Kidney epithelial cell (primary cell): ENCODE measurements at regions not wholly inside any gene's neighbourhood (a gene's known extent, or its start where the extent isn't known, plus 50 kb on each side); places are given as distances from the start of the nearest gene placed in this dataset.

ENCODE experiments used
- DNase-seq: peaks from one replicate; pipeline ENCODE4 v3.0.0-alpha.2; 2010; ENCODE audit warnings: low read depth
- H3K27me3 ChIP-seq: 2 replicates; pipeline ENCODE4 v1.6.0; 2011; ENCODE audit warnings: low read length; ENCODE audit not compliant: control insufficient read depth, insufficient read depth
- H3K36me3 ChIP-seq: 2 replicates; pipeline ENCODE4 v1.5.1; 2011; ENCODE audit warnings: low read length; ENCODE audit not compliant: control insufficient read depth, insufficient read depth
- H3K4me3 ChIP-seq: 2 replicates; pipeline ENCODE4 v1.5.1; 2011; ENCODE audit warnings: low read depth, mild to moderate bottlenecking, control low read depth, low read length
- CTCF ChIP-seq: IDR thresholded peaks from 2 replicates; pipeline ENCODE4 v1.5.1; 2011; ENCODE audit warnings: mild to moderate bottlenecking, moderate library complexity, low read length, control low read depth, inconsistent platforms; ENCODE audit not compliant: insufficient read depth, poor library complexity, severe bottlenecking

- TF ChIP-seq CTCF, result no peak
- H3K36me3 ChIP-seq, result no peaks in the 10 kb centered on the region
- no peak for DNase-seq
- H3K4me3 ChIP-seq, result no peak overlapping the region
- H3K27me3 ChIP-seq, result no peaks in the 10 kb centered on the region
These were observed 906.0 kb downstream of the VRK1 start for GRCh38 chr14:97703006-97703760.

- no peak for TF ChIP-seq CTCF
- Histone ChIP-seq H3K27me3 (no peaks in the 10 kb centered on the region), H3K4me3 (no peak overlapping the region), H3K36me3 (no peaks in the 10 kb centered on the region)
- no peak for DNase-seq
These were observed 907.2 kb downstream of the VRK1 start for GRCh38 chr14:97704316-97704885.

GRCh38 chr14:97705107-97705506, 907.9 kb downstream of the VRK1 start:
- no peak overlapping the region for H3K4me3 ChIP-seq
- DNase-seq, result no peak
- no peaks in the 10 kb centered on the region for H3K27me3 ChIP-seq
- no peaks in the 10 kb centered on the region for H3K36me3 ChIP-seq
- TF ChIP-seq CTCF, result no peak

- no peak for DNase-seq
- Histone ChIP-seq H3K27me3 (no peaks in the 10 kb centered on the region), H3K36me3 (no peaks in the 10 kb centered on the region), H3K4me3 (no peak overlapping the region)
- no peak for TF ChIP-seq CTCF
These were observed 908.8 kb downstream of the VRK1 start for GRCh38 chr14:97705976-97706375.

- H3K36me3 ChIP-seq, result no peaks in the 10 kb centered on the region
- DNase-seq, result no peak
- TF ChIP-seq CTCF, result no peak
- H3K4me3 ChIP-seq, result no peak overlapping the region
- H3K27me3 ChIP-seq, result no peaks in the 10 kb centered on the region
These were observed 909.6 kb downstream of the VRK1 start for GRCh38 chr14:97706819-97707218.

- no peak for DNase-seq
- no peak for TF ChIP-seq CTCF
- no peaks in the 10 kb centered on the region for H3K36me3 ChIP-seq
These were observed 910.4 kb downstream of the VRK1 start for GRCh38 chr14:97707603-97708002.

More at GRCh38 chr14:97707603-97708002, 910.4 kb downstream of the VRK1 start:
- no peak overlapping the region for H3K4me3 ChIP-seq
- H3K27me3 ChIP-seq, result no peaks in the 10 kb centered on the region
